BE2C (cell line): ENCODE measurements at regions not wholly inside any gene's neighbourhood (a gene's known extent, or its start where the extent isn't known, plus 50 kb on each side); places are given as distances from the start of the nearest gene placed in this dataset.
"Not testable (repeated sequence)": the region's sequence is repeated elsewhere in the genome, so short reads cannot be mapped to it uniquely, and the experiment has no call there.

Experiments used
- DNase-seq: peaks from one replicate; pipeline ENCODE4 v3.0.0-alpha.2; 2020
- H3K27me3 ChIP-seq: fragments of 250-450 bp; sonication (Bioruptor Pico); 2 replicates; pipeline ENCODE4 v1.5.1; 2020; ENCODE audit warnings: mild to moderate bottlenecking
- H3K36me3 ChIP-seq: fragments of 250-450 bp; sonication (Bioruptor Pico); 2 replicates; pipeline ENCODE4 v1.5.1; 2020; ENCODE audit warnings: mild to moderate bottlenecking
- H3K4me1 ChIP-seq: fragments of 250-450 bp; sonication (Bioruptor Pico); 2 replicates; pipeline ENCODE4 v1.5.1; 2020
- H3K4me3 ChIP-seq: 2 replicates; pipeline ENCODE4 v1.5.1; 2011; ENCODE audit warnings: low read depth, low read length
- H3K9me3 ChIP-seq: fragments of 250-450 bp; sonication (Bioruptor Pico); 2 replicates; pipeline ENCODE4 v1.5.1; 2020
- TF ChIP-seq, protein P1 (sequence below): IDR thresholded peaks from 2 replicates; pipeline ENCODE4 v1.5.1; 2012; ENCODE audit warnings: mild to moderate bottlenecking, low read depth, low read length

- no peaks in the 10 kb centered on the region for H3K4me1 ChIP-seq
- no peaks in the 10 kb centered on the region for H3K36me3 ChIP-seq
- no peaks in the 10 kb centered on the region for H3K9me3 ChIP-seq
- no peak for DNase-seq
- H3K4me3 ChIP-seq = no peak overlapping the region
- TF ChIP-seq, protein P1, sequence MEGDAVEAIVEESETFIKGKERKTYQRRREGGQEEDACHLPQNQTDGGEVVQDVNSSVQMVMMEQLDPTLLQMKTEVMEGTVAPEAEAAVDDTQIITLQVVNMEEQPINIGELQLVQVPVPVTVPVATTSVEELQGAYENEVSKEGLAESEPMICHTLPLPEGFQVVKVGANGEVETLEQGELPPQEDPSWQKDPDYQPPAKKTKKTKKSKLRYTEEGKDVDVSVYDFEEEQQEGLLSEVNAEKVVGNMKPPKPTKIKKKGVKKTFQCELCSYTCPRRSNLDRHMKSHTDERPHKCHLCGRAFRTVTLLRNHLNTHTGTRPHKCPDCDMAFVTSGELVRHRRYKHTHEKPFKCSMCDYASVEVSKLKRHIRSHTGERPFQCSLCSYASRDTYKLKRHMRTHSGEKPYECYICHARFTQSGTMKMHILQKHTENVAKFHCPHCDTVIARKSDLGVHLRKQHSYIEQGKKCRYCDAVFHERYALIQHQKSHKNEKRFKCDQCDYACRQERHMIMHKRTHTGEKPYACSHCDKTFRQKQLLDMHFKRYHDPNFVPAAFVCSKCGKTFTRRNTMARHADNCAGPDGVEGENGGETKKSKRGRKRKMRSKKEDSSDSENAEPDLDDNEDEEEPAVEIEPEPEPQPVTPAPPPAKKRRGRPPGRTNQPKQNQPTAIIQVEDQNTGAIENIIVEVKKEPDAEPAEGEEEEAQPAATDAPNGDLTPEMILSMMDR = no peak
- H3K27me3 ChIP-seq = no peaks in the 10 kb centered on the region
These were observed 247.3 kb upstream of the CNR1 start for GRCh38 chr6:88413459-88413858.

- not testable (repeated sequence) for H3K9me3 ChIP-seq, H3K27me3 ChIP-seq, H3K4me3 ChIP-seq, H3K4me1 ChIP-seq, DNase-seq, H3K36me3 ChIP-seq
These were observed 242.2 kb upstream of the CNR1 start for GRCh38 chr6:88408355-88408754.

- H3K36me3 ChIP-seq, H3K4me3 ChIP-seq, H3K27me3 ChIP-seq, DNase-seq, H3K4me1 ChIP-seq, H3K9me3 ChIP-seq: not testable (repeated sequence)
These were observed 240.5 kb upstream of the CNR1 start for GRCh38 chr6:88406674-88407073.

GRCh38 chr6:88403486-88403885 is 237.3 kb upstream of the CNR1 start:
- DNase-seq = no peak
- TF ChIP-seq, protein P1 = no peak

GRCh38 chr6:88402909-88403308 is 236.8 kb upstream of the CNR1 start:
- Histone ChIP-seq H3K36me3 (no peaks in the 10 kb centered on the region), H3K27me3 (no peaks in the 10 kb centered on the region), H3K4me3 (no peak overlapping the region), H3K4me1 (no peaks in the 10 kb centered on the region), H3K9me3 (no peaks in the 10 kb centered on the region)
- TF ChIP-seq, protein P1 = no peak
- no peak for DNase-seq

More at GRCh38 chr6:88403486-88403885, 237.3 kb upstream of the CNR1 start:
- Histone ChIP-seq H3K9me3 (no peaks in the 10 kb centered on the region), H3K4me3 (no peak overlapping the region), H3K4me1 (no peaks in the 10 kb centered on the region), H3K27me3 (no peaks in the 10 kb centered on the region), H3K36me3 (no peaks in the 10 kb centered on the region)

DNA sequence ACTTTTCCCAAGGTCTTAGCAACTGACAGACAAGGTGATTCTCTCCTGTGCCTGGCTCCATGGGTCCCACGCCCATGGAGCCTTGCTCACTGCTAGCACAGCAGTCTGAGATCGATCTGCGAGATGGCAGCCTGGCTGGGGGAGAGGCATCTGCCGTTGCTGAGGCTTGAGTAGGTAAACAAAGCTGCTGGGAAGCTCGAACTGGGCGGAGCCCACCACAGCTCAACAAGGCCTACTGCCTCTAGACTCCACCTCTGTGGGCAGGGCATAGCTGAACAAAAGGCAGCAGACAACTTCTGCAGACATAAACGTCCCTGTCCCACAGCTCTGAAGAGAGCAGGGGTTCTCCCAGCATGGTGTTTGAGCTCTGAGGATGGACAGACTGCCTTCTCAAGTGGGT is 224.9 kb upstream of the CNR1 start:
- not testable (repeated sequence) for H3K36me3 ChIP-seq, DNase-seq, H3K9me3 ChIP-seq, H3K4me3 ChIP-seq, H3K4me1 ChIP-seq, H3K27me3 ChIP-seq

- H3K36me3 ChIP-seq = no peaks in the 10 kb centered on the region
- TF ChIP-seq, protein P1 = no peak
- H3K9me3 ChIP-seq = no peaks in the 10 kb centered on the region
- H3K4me3 ChIP-seq = no peak overlapping the region
- no peak for DNase-seq
- H3K27me3 ChIP-seq = no peaks in the 10 kb centered on the region
- H3K4me1 ChIP-seq = no peaks in the 10 kb centered on the region
These were observed 222.4 kb upstream of the CNR1 start for GRCh38 chr6:88388589-88388988.

GRCh38 chr6:88386167-88386566 is 220.0 kb upstream of the CNR1 start:
- Histone ChIP-seq H3K4me3 (no peak overlapping the region), H3K9me3 (no peaks in the 10 kb centered on the region), H3K36me3 (no peaks in the 10 kb centered on the region), H3K27me3 (no peaks in the 10 kb centered on the region), H3K4me1 (no peaks in the 10 kb centered on the region)
- DNase-seq = no peak
- TF ChIP-seq, protein P1 = no peak
